ENCODE measurements at regions not wholly inside any gene's neighbourhood (a gene's known extent, or its start where the extent isn't known, plus 50 kb on each side); places are given as distances from the start of the nearest gene placed in this dataset.

GRCh38 chr15:38847666-38848065, 283.1 kb upstream of the RASGRP1 start:
- no peak for TF ChIP-seq CTCF (IDR thresholded peaks at IDR 0.05)
- no peak for TF ChIP-seq POLR2A (IDR thresholded peaks at IDR 0.05)

Data from esophagus squamous epithelium (tissue), 4 donors.